GM19455 (cell line): ENCODE measurements at regions not wholly inside any gene's neighbourhood (a gene's known extent, or its start where the extent isn't known, plus 50 kb on each side); places are given as distances from the start of the nearest gene placed in this dataset.
"Not testable (repeated sequence)": the region's sequence is repeated elsewhere in the genome, so short reads cannot be mapped to it uniquely, and the experiment has no call there.

Experiments used
- ATAC-seq: cut with Tn5 transposase; IDR thresholded peaks from one replicate; pipeline ENCODE4 v1.9.1; 2021; ENCODE audit not compliant: unreplicated experiment

GRCh38 chr7:55705728-55706450, 133.6 kb upstream of the VOPP1 start:
- not testable (repeated sequence) for ATAC-seq

- ATAC-seq = not testable (repeated sequence)
Observed at GRCh38 chr7:55702831-55703230, 130.5 kb upstream of the VOPP1 start.

GRCh38 chr7:55699450-55699842, 127.1 kb upstream of the VOPP1 start:
- not testable (repeated sequence) for ATAC-seq

DNA sequence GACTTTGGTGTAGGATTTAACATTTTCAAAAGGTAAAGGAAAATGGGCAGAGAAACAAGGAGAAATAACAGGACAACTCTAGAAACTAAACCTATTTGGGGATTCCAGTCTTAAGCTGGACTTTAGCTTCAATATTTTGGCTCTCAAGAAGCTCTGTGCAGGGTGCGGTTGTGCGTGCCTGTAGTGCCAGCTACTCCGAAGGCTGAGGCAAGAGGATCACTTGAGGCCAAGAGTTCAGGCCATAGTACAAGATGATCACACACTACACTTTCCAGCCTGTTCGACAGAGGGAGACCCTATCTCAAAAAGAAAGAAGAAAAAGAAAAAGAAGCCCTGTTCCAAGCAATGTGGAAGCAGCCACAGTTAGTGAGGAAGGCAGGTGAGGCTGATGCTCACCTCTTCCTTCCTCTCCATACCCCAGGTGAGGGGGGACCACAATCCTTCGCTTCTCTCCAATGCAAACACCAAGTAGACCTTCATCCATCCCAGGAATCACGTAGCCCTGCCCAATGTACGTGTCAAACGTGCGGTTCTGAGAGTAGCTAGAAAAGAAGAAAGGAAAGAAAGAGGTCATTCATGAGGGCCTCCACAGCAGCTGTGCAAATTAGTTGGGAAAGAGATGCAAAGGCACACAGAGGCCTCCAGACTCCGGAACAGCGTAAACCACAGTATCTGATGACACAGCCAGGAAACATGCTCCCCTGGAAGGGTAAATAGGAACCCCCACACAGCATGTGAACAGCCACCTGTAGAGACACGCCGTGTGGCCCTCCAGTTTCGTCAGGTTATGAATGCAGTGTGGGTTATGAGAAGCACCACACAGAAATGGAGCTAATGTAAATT, 126.5 kb upstream of the VOPP1 start:
- peak; percentile 77 for ATAC-seq

DNA sequence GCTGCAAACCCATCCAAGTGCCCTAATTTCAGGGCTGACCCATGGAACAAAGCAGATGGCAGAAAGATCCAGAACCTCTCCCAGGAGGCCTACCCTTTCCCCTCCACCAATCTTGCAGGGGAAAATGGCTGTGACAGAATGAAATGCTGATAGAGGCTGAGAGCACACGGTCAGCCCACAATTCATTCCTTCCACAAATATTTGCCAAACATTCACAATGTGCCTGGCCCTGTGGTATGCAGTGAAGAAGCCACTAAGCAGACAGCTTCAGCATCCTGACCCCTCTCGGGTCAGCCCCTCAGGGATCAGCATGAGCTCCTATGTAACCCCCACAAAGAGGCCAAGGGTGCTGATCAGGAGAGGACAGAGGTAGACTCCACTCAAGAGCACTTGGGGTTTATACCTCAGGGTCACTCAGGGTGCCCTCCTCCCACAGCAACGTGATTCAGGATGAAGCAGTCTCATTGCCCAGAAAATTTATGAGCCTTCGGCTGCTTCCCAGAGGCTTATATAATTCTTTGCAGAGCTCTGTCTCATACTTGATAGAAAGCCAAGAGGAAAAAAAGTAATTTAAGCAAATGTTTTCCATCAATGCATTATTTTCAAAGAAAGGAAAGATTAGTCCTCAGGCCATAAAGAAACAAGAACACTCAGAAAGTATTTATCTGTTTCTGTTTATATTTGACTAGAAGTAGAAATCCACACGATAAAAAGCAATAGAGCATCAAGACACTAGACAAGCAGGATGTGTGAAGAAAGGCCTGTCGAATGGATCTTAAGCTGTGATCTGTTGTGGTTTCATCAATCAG, 123.8 kb upstream of the VOPP1 start:
- not testable (repeated sequence) for ATAC-seq

DNA sequence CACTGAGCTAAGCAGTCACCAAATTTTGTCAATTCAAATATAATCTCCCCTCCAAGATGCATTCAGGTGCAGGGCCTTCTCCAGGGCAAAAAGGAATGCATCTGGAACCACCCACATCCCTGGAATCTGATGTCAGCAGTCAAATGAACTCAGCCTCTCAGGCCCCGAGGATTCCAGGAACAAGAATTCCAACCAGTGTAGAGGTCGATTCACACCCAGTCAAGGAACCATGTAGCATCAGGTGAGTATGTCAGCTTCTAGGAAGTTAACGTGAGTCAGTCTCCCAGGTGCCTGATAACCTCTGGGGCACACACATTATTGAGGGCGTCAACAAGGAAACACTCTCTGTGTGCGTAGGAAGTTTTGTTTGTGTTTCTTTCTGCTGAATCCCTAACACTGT, 122.2 kb upstream of the VOPP1 start:
- not testable (repeated sequence) for ATAC-seq

DNA sequence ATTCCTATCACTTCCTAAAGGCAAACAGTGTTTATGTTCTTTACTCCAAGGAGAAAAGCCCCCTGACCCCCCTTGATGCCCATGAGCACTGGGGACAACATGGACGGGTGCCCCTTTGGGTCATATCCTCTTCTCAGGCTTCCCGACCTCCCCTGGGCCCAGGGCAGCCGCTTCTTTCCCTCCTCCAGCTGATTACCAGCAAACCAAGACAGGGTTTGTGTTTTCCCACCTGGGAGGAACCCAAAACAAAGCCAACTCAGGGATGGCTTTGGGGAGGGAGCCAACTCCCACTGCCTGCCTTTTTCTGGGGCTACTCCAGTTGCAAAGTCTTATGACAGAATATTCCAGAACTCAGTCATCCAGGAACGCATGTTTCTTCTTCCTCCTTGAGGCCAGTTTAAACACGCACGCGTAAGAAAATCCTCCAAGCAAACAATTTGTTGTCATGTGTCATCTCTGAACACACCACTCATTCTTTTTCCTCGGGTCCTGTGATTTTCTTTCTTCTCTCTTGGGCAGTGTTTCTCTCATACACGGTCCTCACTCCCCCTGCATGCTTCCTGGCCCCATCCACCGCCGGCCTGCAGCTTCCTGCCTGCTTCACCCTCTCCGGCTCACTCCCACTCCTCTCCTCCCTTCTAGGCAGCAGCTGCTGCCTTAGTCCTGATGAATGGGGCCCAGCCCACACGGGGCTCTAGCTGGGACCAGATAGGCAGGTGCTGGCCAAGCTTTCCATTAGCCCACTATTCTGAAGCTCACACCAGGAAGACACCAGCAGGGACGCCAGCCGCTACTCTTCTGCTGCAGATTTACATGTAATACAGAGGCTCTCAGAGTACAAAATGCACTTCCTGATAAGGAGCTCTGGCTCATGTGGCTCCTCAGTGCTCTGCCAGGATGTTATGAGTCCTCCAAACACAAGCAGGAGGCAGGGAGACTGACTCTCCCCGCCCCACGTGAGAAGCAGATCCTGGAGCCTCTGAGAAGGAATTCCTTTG, 116.7 kb upstream of the VOPP1 start:
- ATAC-seq = not testable (repeated sequence)

GRCh38 chr7:55688261-55688660, 116.0 kb upstream of the VOPP1 start:
- ATAC-seq = not testable (repeated sequence)

DNA sequence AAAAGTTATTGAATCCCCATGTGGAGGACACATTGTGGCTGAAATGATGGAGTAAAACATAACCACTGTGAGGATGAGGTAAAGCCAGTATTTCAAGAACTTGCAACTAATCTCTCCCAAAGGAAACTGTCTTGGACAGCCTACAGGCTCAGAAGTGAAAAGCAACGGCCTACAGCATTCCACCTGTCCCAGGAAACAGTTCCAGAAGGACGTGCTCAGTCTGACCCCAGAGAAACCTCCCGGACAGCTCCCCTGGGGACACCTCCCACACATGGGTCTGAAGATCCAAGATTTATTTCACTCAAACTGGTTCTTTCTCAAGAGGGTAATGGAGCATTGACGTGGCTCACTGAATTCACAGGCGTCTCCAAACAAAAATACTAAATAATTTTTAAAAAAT, 115.0 kb upstream of the VOPP1 start:
- not testable (repeated sequence) for ATAC-seq

- ATAC-seq = not testable (repeated sequence)
Observed at GRCh38 chr7:55686771-55687170, 114.5 kb upstream of the VOPP1 start.

- ATAC-seq = not testable (repeated sequence)
Observed at GRCh38 chr7:55683501-55683900, 111.2 kb upstream of the VOPP1 start.

DNA sequence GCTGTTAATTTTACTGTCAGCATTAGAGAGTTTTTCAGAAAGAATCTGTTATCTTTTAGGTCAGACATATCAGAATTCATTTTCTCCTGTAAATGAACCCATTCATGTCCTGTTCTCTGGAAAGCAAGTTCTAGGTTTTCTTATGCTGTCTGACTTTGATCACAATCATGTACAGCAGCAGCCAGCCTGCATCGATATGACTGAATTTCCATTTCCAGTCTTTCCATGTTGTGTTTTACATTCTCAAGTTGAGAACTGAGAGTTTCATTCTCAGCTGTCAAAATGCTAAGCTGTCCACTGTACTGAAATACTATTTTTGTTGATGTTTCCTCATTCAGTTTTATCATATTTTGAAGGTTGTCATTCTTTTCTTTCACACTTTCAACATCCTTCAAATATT, 103.3 kb upstream of the VOPP1 start:
- not testable (repeated sequence) for ATAC-seq

DNA sequence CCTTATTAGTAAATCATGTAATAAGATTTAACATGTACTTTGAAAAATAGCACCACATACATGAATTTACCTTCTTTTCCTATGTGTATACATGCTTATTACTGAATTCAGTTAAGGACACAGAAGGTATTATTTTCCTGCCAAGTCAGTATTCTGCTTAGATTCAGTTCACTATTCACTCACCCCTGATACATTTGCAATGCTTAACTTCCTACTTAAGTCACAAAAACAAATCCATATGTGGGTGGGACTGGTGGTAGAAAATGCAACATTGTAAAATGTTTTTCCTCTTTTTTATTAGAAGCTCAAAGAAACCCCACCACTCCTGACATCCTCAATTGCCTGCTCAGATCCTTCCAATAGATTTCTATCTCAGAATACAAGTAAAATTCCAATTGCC, 101.2 kb upstream of the VOPP1 start:
- not testable (repeated sequence) for ATAC-seq

DNA sequence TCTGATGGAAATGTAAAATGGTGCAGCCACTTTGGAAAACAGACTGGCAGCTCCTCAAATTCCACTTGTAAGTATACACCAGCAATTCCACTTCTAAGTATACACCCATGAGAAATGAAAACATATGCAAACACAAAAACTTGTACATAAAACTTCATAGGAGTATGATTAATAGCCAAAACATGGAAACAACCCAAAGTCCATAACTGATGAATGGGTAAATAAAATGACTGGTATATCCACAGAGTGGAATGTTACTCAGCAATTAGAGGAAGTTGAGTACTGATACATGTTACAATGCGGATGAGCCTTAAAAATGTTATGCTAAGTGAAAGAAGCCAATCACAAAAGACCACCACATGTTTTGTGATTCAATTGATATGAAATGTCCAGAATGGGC, 99.8 kb upstream of the VOPP1 start:
- ATAC-seq = not testable (repeated sequence)

- no peak for ATAC-seq
Observed at GRCh38 chr7:55657654-55658053, 85.4 kb upstream of the VOPP1 start.

- no peak for ATAC-seq
Observed at GRCh38 chr7:55651057-55651456, 78.8 kb upstream of the VOPP1 start.

DNA sequence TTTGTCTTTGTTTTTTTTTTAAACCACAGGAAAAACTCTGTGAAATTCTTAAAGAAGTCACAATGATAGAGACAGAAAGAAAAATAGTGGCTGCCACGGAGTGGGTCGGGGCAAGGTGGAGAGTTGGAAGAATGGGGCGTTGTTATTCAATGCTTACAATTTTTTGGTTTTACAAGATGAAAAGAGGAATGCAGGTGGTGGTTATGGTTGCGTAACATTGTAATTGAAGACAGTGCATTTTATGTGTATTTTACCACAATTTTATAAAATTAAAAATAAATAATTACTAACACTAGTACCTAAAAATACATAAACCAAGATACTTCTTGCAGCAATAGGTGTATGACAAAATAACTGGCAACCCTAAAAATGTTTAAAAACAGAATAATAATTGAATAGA, 76.9 kb upstream of the VOPP1 start:
- no peak for ATAC-seq

DNA sequence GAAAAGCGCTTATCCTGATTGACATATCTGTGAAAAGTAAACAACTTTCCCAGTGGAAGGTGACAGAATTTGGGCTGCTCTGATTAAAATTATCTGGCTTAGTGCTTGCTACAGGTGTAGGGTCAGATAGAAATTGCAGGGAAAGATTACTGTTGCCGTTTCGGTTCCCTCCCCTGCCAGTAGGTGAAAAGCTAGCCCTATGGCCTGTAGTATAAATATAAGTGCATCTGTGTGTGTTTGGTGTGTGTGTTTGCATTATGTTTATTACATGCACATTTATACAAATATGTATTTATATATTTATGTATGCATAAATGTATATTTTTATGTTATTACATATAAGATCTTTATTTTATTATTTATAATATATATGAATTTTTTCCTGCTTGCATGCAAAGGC, 72.3 kb upstream of the VOPP1 start:
- ATAC-seq = no peak

DNA sequence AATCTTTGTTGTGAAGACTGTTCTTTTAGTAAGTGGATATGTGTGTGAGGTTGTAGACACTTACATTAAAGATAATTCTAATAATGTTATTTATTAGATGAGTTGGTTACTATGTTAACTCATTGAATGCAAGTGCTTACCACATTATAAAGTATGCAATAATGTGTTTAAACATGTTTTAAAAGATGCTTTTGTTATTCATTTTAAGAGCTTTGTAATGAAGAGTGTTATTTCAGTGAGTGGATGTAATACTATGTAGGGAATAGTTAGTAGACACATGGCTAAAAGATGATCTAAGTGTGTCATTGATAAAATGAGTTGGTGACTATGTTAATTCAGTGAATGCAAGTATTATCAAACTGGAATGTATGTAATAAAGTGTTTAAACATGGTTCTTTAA, 70.0 kb upstream of the VOPP1 start:
- no peak for ATAC-seq

- peak; percentile 67 for ATAC-seq
Observed at GRCh38 chr7:55641811-55642210, 69.5 kb upstream of the VOPP1 start.
